ENCODE measurements at regions not wholly inside any gene's neighbourhood (a gene's known extent, or its start where the extent isn't known, plus 50 kb on each side); places are given as distances from the start of the nearest gene placed in this dataset.

GRCh38 chr19:28823338-28823961, 389.5 kb downstream of the UQCRFS1 start:
- ChIA-PET CTCF (no interaction called here), POLR2A (no interaction called here)

GRCh38 chr19:28820289-28820688, 392.7 kb downstream of the UQCRFS1 start:
- ChIA-PET CTCF (no interaction called here), POLR2A (no interaction called here)

GRCh38 chr19:28815257-28815656, 397.7 kb downstream of the UQCRFS1 start:
- ChIA-PET CTCF (no interaction called here), POLR2A (no interaction called here)

- ChIA-PET POLR2A (no interaction called here), CTCF (no interaction called here)
These were observed 418.6 kb downstream of the UQCRFS1 start for GRCh38 chr19:28794301-28794700.

- ChIA-PET CTCF (no interaction called here), POLR2A (no interaction called here)
These were observed 419.4 kb downstream of the UQCRFS1 start for GRCh38 chr19:28793391-28794168.

GRCh38 chr19:28785971-28786370, 427.0 kb downstream of the UQCRFS1 start:
- CTCF ChIA-PET: no interaction called here
- POLR2A ChIA-PET: no interaction called here

GRCh38 chr19:28764066-28764465, 448.9 kb downstream of the UQCRFS1 start:
- CTCF ChIA-PET: no interaction called here
- POLR2A ChIA-PET: no interaction called here

- CTCF ChIA-PET: no interaction called here
- POLR2A ChIA-PET: no interaction called here
These were observed 466.5 kb downstream of the UQCRFS1 start for GRCh38 chr19:28746478-28746877.

GRCh38 chr19:28744943-28745342, 468.0 kb downstream of the UQCRFS1 start:
- ChIA-PET POLR2A (no interaction called here), CTCF (no interaction called here)

GRCh38 chr19:28744014-28744413, 468.9 kb downstream of the UQCRFS1 start:
- ChIA-PET POLR2A (no interaction called here), CTCF (no interaction called here)

GRCh38 chr19:28737021-28737895, 475.7 kb downstream of the UQCRFS1 start:
- ChIA-PET POLR2A (no interaction called here), CTCF (interaction anchor here (0.7 to 1.2 kb wide), 3 partner anchors 141 to 868 kb away, joined by 3 read pairs; no protein-coding TSS in a partner anchor)

GRCh38 chr19:28736528-28736927, 476.4 kb downstream of the UQCRFS1 start:
- ChIA-PET POLR2A (no interaction called here), CTCF (interaction anchor here (0.7 to 1.2 kb wide), 2 partner anchors 142 to 143 kb away, joined by 3 read pairs; no protein-coding TSS in a partner anchor)

GRCh38 chr19:28731577-28731976, 481.4 kb downstream of the UQCRFS1 start:
- POLR2A ChIA-PET: no interaction called here
- CTCF ChIA-PET: no interaction called here

GRCh38 chr19:28730791-28731512, 482.0 kb downstream of the UQCRFS1 start:
- CTCF ChIA-PET: no interaction called here
- POLR2A ChIA-PET: no interaction called here

- POLR2A ChIA-PET: no interaction called here
- CTCF ChIA-PET: no interaction called here
These were observed 485.3 kb downstream of the UQCRFS1 start for GRCh38 chr19:28727480-28728159.

- POLR2A ChIA-PET: no interaction called here
- CTCF ChIA-PET: no interaction called here
These were observed 486.1 kb downstream of the UQCRFS1 start for GRCh38 chr19:28726533-28727479.

- CTCF ChIA-PET: no interaction called here
- POLR2A ChIA-PET: no interaction called here
These were observed 494.0 kb downstream of the UQCRFS1 start for GRCh38 chr19:28718909-28719308.

GRCh38 chr19:28715157-28715556, 497.8 kb downstream of the UQCRFS1 start:
- POLR2A ChIA-PET: no interaction called here

GRCh38 chr19:28711411-28711810, 501.5 kb downstream of the UQCRFS1 start:
- POLR2A ChIA-PET: no interaction called here
- CTCF ChIA-PET: no interaction called here

More at GRCh38 chr19:28715157-28715556, 497.8 kb downstream of the UQCRFS1 start:
- CTCF ChIA-PET: no interaction called here

Data from activated CD8-positive, alpha-beta memory T cell treated with anti-CD3 and anti-CD28 coated beads for 36 hours (primary cell).